Loucy (cell line): ENCODE measurements at regions not wholly inside any gene's neighbourhood (a gene's known extent, or its start where the extent isn't known, plus 50 kb on each side); places are given as distances from the start of the nearest gene placed in this dataset.

Source experiments
- CTCF ChIP-seq: fragments of 200-600 bp; sonication (generic); conservative IDR thresholded peaks from 2 replicates; pipeline ENCODE4 v1.5.1; 2014; ENCODE audit warnings: mild to moderate bottlenecking, antibody characterized with exemption, low read length
- EZH2phosphoT487 ChIP-seq: fragments of 200-600 bp; IDR thresholded peaks from 2 replicates; pipeline ENCODE4 v1.6.1; 2018; ENCODE audit warnings: antibody characterized with exemption, mild to moderate bottlenecking, moderate library complexity, borderline replicate concordance

GRCh38 chr5:58183786-58184085, 276.1 kb downstream of the PLK2 start:
- TF ChIP-seq CTCF (no peak), EZH2phosphoT487 (no peak)
